Prostate gland (tissue), 2 donors: ENCODE measurements at regions not wholly inside any gene's neighbourhood (a gene's known extent, or its start where the extent isn't known, plus 50 kb on each side); places are given as distances from the start of the nearest gene placed in this dataset.

Experiments used
- DNase-seq: peaks from one replicate; pipeline ENCODE4 v3.0.0-alpha.2; 2019; ENCODE audit warnings: low spot score
- H3K27ac ChIP-seq, 2 donors: fragments of 200-600 bp; sonication (generic); 2 replicates each; pipeline ENCODE4 v1.5.1; 2017 to 2019
- H3K27me3 ChIP-seq: fragments of 200-600 bp; sonication (generic); replicated peaks from 2 replicates; pipeline ENCODE4 v1.5.1; 2019; ENCODE audit not compliant: insufficient read depth
- H3K36me3 ChIP-seq, 2 donors: fragments of 200-600 bp; sonication (generic); 1 replicate in 1 of 2; 2 replicates in 1 of 2; pipeline versions ENCODE4 v1.5.1 to v1.8.1; 2017 to 2019
- H3K4me1 ChIP-seq: fragments of 200-600 bp; sonication (generic); replicated peaks from 2 replicates; pipeline ENCODE4 v1.5.1; 2019
- H3K4me3 ChIP-seq, 2 donors: fragments of 200-600 bp; sonication (generic); 2 replicates each; pipeline ENCODE4 v1.5.1; 2017 to 2019
- H3K9me3 ChIP-seq: fragments of 200-600 bp; sonication (generic); 2 replicates; pipeline ENCODE4 v1.5.1; 2017
- CTCF ChIP-seq, 4 experiments: fragments of 200-600 bp in 2 of 4; fragments of 450-650 bp in 2 of 4; sonication (generic) in 2 of 4; IDR thresholded peaks; 1 replicate in 3 of 4; 2 replicates in 1 of 4; pipeline ENCODE4 v1.5.1; 2016 to 2019; ENCODE audit warnings: antibody characterized with exemption in 4 of 4, mild to moderate bottlenecking in 2 of 4, moderate library complexity in 2 of 4
- POLR2A ChIP-seq: fragments of 450-650 bp; IDR thresholded peaks from one replicate; pipeline ENCODE4 v1.6.1; 2016; ENCODE audit warnings: antibody characterized with exemption, mild to moderate bottlenecking
- POLR2AphosphoS5 ChIP-seq: sonication (generic); formaldehyde crosslinking; IDR thresholded peaks from one replicate; pipeline ENCODE4 v1.6.1; 2017; ENCODE audit warnings: antibody characterized with exemption
- WGBS: methylation state at CpG from one replicate; pipeline ENCODE4 v1.1.5; 2018; 5-methylcytosine and 5-hydroxymethylcytosine counted together
- intact Hi-C: fragments of 100-400 bp; cut with DNase I; formaldehyde crosslinking; loops from one replicate; pipeline ENCODE4 v1.14.2; 2022

GRCh38 chr12:116497051-116497591 is 62.1 kb upstream of the MAP1LC3B2 start:
- 61% methylated on average over 9 of the region's 15 CpGs for WGBS
- Histone ChIP-seq H3K4me3 (no peak overlapping the region), H3K27me3 (no peaks in the 10 kb centered on the region), H3K27ac (no peak overlapping the region), H3K36me3 (no peaks in the 10 kb centered on the region), H3K9me3 (no peaks in the 10 kb centered on the region), H3K4me1 (no peaks in the 10 kb centered on the region)
- peak; percentile 48 for DNase-seq
- peak; percentile 20 for TF ChIP-seq POLR2AphosphoS5
- no peak for TF ChIP-seq POLR2A
- TF ChIP-seq CTCF (IDR thresholded peaks at IDR 0.05) = peak in 1 of 4 experiments; percentile 21
- intact Hi-C loops = no loop called here

- H3K9me3 ChIP-seq = no peaks in the 10 kb centered on the region
- no peaks in the 10 kb centered on the region for H3K36me3 ChIP-seq
- TF ChIP-seq CTCF (IDR thresholded peaks at IDR 0.05) = no peak
- no peak overlapping the region for H3K4me3 ChIP-seq
- WGBS = 42% methylated on average over 1 of the region's 1 CpG
- no peaks in the 10 kb centered on the region for H3K4me1 ChIP-seq
- intact Hi-C loops = no loop called here
- DNase-seq = no peak
- H3K27ac ChIP-seq = no peak overlapping the region
- H3K27me3 ChIP-seq = no peaks in the 10 kb centered on the region
Observed at GRCh38 chr12:116498471-116498870, 60.7 kb upstream of the MAP1LC3B2 start.

GRCh38 chr12:116502141-116502725 is 56.9 kb upstream of the MAP1LC3B2 start:
- DNase-seq = no peak
- Histone ChIP-seq H3K36me3 (no peaks in the 10 kb centered on the region), H3K9me3 (no peaks in the 10 kb centered on the region), H3K27me3 (no peaks in the 10 kb centered on the region), H3K4me3 (no peak overlapping the region), H3K27ac (no peak overlapping the region), H3K4me1 (no peaks in the 10 kb centered on the region)
- no peak for TF ChIP-seq CTCF (IDR thresholded peaks at IDR 0.05)
- no peak for TF ChIP-seq POLR2AphosphoS5
- no peak for TF ChIP-seq POLR2A
- WGBS = 65% methylated on average over 14 of the region's 14 CpGs
- intact Hi-C loops = no loop called here

- Histone ChIP-seq H3K36me3 (no peaks in the 10 kb centered on the region), H3K27me3 (no peaks in the 10 kb centered on the region), H3K4me3 (no peak overlapping the region), H3K4me1 (no peaks in the 10 kb centered on the region), H3K27ac (no peak overlapping the region), H3K9me3 (no peaks in the 10 kb centered on the region)
- intact Hi-C loops = no loop called here
- DNase-seq = no peak
- TF ChIP-seq CTCF (IDR thresholded peaks at IDR 0.05) = no peak
- TF ChIP-seq POLR2A = no peak
- TF ChIP-seq POLR2AphosphoS5 = no peak
- WGBS = 93% methylated on average over 9 of the region's 9 CpGs
Observed at GRCh38 chr12:116502989-116503496, 56.1 kb upstream of the MAP1LC3B2 start.

GRCh38 chr12:116504438-116504837 is 54.7 kb upstream of the MAP1LC3B2 start:
- WGBS = 94% methylated on average over 4 of the region's 4 CpGs
- H3K4me1 ChIP-seq = no peaks in the 10 kb centered on the region
- H3K36me3 ChIP-seq = no peaks in the 10 kb centered on the region
- H3K27me3 ChIP-seq = no peaks in the 10 kb centered on the region
- TF ChIP-seq CTCF (IDR thresholded peaks at IDR 0.05) (no peak), POLR2AphosphoS5 (no peak), POLR2A (no peak)
- no peak overlapping the region for H3K27ac ChIP-seq
- no peak overlapping the region for H3K4me3 ChIP-seq
- no peaks in the 10 kb centered on the region for H3K9me3 ChIP-seq
- no peak for DNase-seq
- intact Hi-C loops = no loop called here
